Sigmoid colon (tissue), 6 donors: ENCODE measurements at regions not wholly inside any gene's neighbourhood (a gene's known extent, or its start where the extent isn't known, plus 50 kb on each side); places are given as distances from the start of the nearest gene placed in this dataset.
"Not testable (repeated sequence)": the region's sequence is repeated elsewhere in the genome, so short reads cannot be mapped to it uniquely, and the experiment has no call there.

Experiments
- DNase-seq: peaks from one replicate; pipeline ENCODE4 v3.0.0-alpha.2; 2019
- H3K27ac ChIP-seq, 4 donors: fragments of 200-600 bp; sonication (generic); one replicate each; pipeline ENCODE4 v1.5.1; 2016 to 2019; ENCODE audit warnings: mild to moderate bottlenecking in 1 of 4
- H3K27me3 ChIP-seq, 3 donors: fragments of 200-600 bp; sonication (generic); one replicate each; pipeline ENCODE4 v1.5.1; 2019; ENCODE audit warnings: mild to moderate bottlenecking in 1 of 3
- H3K36me3 ChIP-seq, 4 donors: fragments of 200-600 bp; sonication (generic); one replicate each; pipeline ENCODE4 v1.5.1; 2016 to 2019
- H3K4me1 ChIP-seq, 4 donors: fragments of 200-600 bp; sonication (generic); one replicate each; pipeline ENCODE4 v1.5.1; 2017 to 2019
- H3K4me3 ChIP-seq, 4 donors: fragments of 200-600 bp; sonication (generic); one replicate each; pipeline ENCODE4 v1.5.1; 2017 to 2019; ENCODE audit warnings: mild to moderate bottlenecking in 2 of 4, moderate library complexity in 1 of 4
- H3K9me3 ChIP-seq, 4 donors: fragments of 200-600 bp in 3 of 4; sonication (generic) in 3 of 4; one replicate each; pipeline versions ENCODE4 v1.5.1 to v1.6.1; 2013 to 2019
- EP300 ChIP-seq, 4 donors: sonication (generic); formaldehyde crosslinking; IDR thresholded peaks; one replicate each; pipeline ENCODE4 v1.6.1; 2017; ENCODE audit warnings: antibody characterized with exemption in 4 of 4
- POLR2A ChIP-seq, 2 donors: fragments of 450-650 bp; IDR thresholded peaks; one replicate each; pipeline ENCODE4 v1.6.1; 2016; ENCODE audit warnings: antibody characterized with exemption in 2 of 2, mild to moderate bottlenecking in 2 of 2, moderate library complexity in 2 of 2
- POLR2AphosphoS5 ChIP-seq, 4 donors: sonication (generic); formaldehyde crosslinking; IDR thresholded peaks; one replicate each; pipeline ENCODE4 v1.6.1; 2017; ENCODE audit warnings: antibody characterized with exemption in 4 of 4
- WGBS, 2 donors: extraction: QIAGEN DNeasy Blood & Tissue Kit; methylation state at CpG; one replicate each; pipeline ENCODE4 v1.1.7; 2013; 5-methylcytosine and 5-hydroxymethylcytosine counted together
- intact Hi-C: fragments of 100-400 bp; cut with DNase I; formaldehyde crosslinking; loops from one replicate; pipeline ENCODE4 v1.15.1; 2023
- TF ChIP-seq, protein P1 (sequence below), 4 experiments: fragments of 450-650 bp in 3 of 4; fragments of 200-600 bp in 1 of 4; IDR thresholded peaks; one replicate each; pipeline ENCODE4 v1.5.1; 2016 to 2019; ENCODE audit warnings: antibody characterized with exemption in 4 of 4, mild to moderate bottlenecking in 3 of 4, moderate library complexity in 2 of 4
- donor health status: healthy with polysubstance abuse.
- donor health status: healthy.

DNA sequence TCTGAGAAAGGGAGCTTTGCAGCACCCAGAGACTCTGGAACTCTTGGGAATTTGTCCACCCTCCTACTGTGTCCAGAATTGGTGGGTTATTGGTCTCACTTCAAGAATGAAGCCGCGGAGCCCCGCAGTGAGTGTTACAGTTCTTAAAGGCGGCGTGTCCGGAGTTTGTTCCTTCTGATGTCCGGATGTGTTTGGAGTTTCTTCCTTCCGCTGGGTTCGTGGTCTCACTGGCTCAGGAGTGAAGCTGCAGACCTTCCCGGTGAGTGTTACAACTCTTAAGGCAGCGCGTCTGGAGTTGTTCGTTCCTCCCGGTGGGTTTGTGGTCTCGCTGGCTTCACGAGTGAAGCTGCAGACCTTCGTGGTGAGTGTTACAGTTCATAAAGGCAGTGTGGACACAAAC lies 824.7 kb downstream of the LRRTM4 start:
- intact Hi-C loops = not testable (repeated sequence)

DNA sequence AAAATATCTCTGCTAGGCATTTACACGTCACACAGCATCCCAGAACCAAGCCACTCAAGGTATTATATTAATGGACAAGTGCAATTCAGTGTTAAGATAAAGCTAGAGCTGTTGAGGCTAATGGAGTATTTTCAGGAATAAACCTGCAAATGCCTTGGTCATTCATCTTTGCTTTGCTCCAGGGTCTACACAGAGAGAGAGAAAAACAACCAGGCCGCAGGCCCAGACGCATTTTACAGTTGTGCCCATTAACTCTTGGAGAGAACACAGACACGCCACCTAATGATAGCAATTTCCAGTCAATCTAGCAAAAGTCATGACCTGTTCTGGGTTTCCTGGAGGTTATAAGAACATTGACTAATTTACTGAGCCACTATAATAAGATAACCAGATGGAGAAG lies 829.3 kb downstream of the LRRTM4 start:
- no peaks in the 10 kb centered on the region for H3K36me3 ChIP-seq
- DNase-seq = no peak
- TF ChIP-seq POLR2A (IDR thresholded peaks at IDR 0.05) (no peak), POLR2AphosphoS5 (IDR thresholded peaks at IDR 0.05) (no peak), EP300 (IDR thresholded peaks at IDR 0.05) (no peak)
- TF ChIP-seq, protein P1, sequence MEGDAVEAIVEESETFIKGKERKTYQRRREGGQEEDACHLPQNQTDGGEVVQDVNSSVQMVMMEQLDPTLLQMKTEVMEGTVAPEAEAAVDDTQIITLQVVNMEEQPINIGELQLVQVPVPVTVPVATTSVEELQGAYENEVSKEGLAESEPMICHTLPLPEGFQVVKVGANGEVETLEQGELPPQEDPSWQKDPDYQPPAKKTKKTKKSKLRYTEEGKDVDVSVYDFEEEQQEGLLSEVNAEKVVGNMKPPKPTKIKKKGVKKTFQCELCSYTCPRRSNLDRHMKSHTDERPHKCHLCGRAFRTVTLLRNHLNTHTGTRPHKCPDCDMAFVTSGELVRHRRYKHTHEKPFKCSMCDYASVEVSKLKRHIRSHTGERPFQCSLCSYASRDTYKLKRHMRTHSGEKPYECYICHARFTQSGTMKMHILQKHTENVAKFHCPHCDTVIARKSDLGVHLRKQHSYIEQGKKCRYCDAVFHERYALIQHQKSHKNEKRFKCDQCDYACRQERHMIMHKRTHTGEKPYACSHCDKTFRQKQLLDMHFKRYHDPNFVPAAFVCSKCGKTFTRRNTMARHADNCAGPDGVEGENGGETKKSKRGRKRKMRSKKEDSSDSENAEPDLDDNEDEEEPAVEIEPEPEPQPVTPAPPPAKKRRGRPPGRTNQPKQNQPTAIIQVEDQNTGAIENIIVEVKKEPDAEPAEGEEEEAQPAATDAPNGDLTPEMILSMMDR (IDR thresholded peaks at IDR 0.05) = no peak
- H3K27me3 ChIP-seq = no peaks in the 10 kb centered on the region
- H3K4me1 ChIP-seq = no peaks in the 10 kb centered on the region
- WGBS, 2 donors = 82 to 86% methylated on average over 4 of the region's 4 CpGs
- H3K9me3 ChIP-seq = no peaks in the 10 kb centered on the region
- no peak overlapping the region for H3K27ac ChIP-seq
- no peak overlapping the region for H3K4me3 ChIP-seq
- intact Hi-C loops = no loop called here

More for the DNA sequence above, 824.7 kb downstream of the LRRTM4 start:
- not testable (repeated sequence) for H3K27me3 ChIP-seq, H3K36me3 ChIP-seq, H3K27ac ChIP-seq, H3K4me3 ChIP-seq, H3K9me3 ChIP-seq, H3K4me1 ChIP-seq, DNase-seq
- 89 to 94% methylated on average over 17 of the region's 17 CpGs for WGBS, 2 donors

DNA sequence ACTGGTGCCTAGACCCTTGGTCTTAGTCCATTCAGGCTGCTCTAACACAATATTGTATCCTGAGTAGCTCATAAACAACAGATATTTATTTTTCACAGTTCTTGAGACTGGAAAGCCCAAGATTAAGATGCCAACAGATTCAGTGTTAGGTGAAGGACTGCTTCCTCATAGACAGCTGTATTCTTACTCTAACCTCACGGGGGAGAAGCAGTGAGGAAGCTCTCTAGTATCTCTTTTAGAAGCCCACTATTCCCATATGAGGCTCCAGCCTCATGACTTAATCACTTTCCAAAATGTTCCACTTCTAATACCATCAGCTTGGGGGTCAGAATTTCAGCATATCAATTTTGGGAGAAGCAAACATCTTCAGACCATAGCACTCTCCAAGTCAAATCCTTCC lies 833.4 kb downstream of the LRRTM4 start:
- Histone ChIP-seq H3K4me1 (no peaks in the 10 kb centered on the region), H3K27ac (no peak overlapping the region), H3K9me3 (no peaks in the 10 kb centered on the region), H3K36me3 (no peaks in the 10 kb centered on the region), H3K4me3 (no peak overlapping the region), H3K27me3 (no peaks in the 10 kb centered on the region)
- no peak for TF ChIP-seq POLR2AphosphoS5 (IDR thresholded peaks at IDR 0.05)
- TF ChIP-seq, protein P1 (IDR thresholded peaks at IDR 0.05) = no peak
- TF ChIP-seq EP300 (IDR thresholded peaks at IDR 0.05) = no peak
- TF ChIP-seq POLR2A (IDR thresholded peaks at IDR 0.05) = no peak
- no peak for DNase-seq
- 76 to 83% methylated on average over 1 of the region's 1 CpG for WGBS, 2 donors
- intact Hi-C loops = no loop called here

DNA sequence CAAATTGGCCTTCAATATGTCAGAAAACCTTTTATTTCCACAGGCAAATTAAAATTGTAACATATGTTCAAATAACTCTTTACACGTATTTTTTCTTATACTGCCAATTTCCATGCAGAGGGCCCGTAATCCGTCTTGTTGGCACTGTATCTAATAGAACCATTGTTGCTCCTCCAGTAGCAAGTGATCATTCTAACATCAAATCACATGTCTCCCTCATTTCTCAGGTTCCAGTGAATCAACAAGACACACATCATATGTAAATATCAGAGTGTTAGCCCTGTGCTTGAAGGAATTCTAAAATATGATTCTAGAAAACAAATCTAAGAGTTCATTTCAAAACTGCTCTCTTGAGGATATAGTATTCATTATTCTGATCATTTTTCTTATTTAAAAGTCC lies 834.3 kb downstream of the LRRTM4 start:
- no peaks in the 10 kb centered on the region for H3K9me3 ChIP-seq
- H3K4me3 ChIP-seq = no peak overlapping the region
- H3K36me3 ChIP-seq = no peaks in the 10 kb centered on the region
- intact Hi-C loops = no loop called here
- no peak overlapping the region for H3K27ac ChIP-seq
- H3K4me1 ChIP-seq = no peaks in the 10 kb centered on the region
- no peaks in the 10 kb centered on the region for H3K27me3 ChIP-seq
- TF ChIP-seq, protein P1 (IDR thresholded peaks at IDR 0.05) = no peak
- TF ChIP-seq EP300 (IDR thresholded peaks at IDR 0.05) (no peak), POLR2A (IDR thresholded peaks at IDR 0.05) (no peak), POLR2AphosphoS5 (IDR thresholded peaks at IDR 0.05) (no peak)
- WGBS, 2 donors = 92 to 96% methylated on average over 3 of the region's 3 CpGs
- DNase-seq = no peak

DNA sequence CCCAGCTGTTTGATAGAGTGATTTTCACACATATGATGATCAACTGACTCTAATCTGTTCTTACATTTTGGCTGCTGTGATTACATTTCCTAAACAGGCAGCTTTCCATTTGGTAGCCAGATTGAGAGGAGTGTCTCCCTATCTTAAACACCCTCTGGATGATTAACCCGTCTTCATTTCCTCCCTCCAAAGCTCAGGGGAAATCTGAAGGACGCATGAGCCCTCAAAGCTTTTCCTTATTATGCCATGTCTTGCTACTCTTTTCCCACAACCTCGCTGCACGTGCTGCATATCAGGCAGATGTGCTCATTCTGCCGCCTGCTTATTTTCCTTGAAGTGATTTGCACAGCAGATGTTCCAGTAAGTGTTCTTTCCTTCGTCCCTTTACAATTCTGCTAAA lies 837.4 kb downstream of the LRRTM4 start:
- H3K36me3 ChIP-seq = no peaks in the 10 kb centered on the region
- no peak for DNase-seq
- intact Hi-C loops = no loop called here
- TF ChIP-seq POLR2A (IDR thresholded peaks at IDR 0.05) (no peak), POLR2AphosphoS5 (IDR thresholded peaks at IDR 0.05) (no peak), EP300 (IDR thresholded peaks at IDR 0.05) (no peak)
- TF ChIP-seq, protein P1 (IDR thresholded peaks at IDR 0.05) = no peak
- no peaks in the 10 kb centered on the region for H3K4me1 ChIP-seq
- H3K27me3 ChIP-seq = no peaks in the 10 kb centered on the region
- no peaks in the 10 kb centered on the region for H3K9me3 ChIP-seq
- H3K4me3 ChIP-seq = no peak overlapping the region
- H3K27ac ChIP-seq = no peak overlapping the region
- 15 to 36% methylated on average over 6 of the region's 6 CpGs for WGBS, 2 donors
